Activated CD4-positive, alpha-beta T cell treated with anti-CD3 and anti-CD28 coated beads, Interleukin-2, amount 50 U/mL, for 16 hours (primary cell): ENCODE measurements at regions not wholly inside any gene's neighbourhood (a gene's known extent, or its start where the extent isn't known, plus 50 kb on each side); places are given as distances from the start of the nearest gene placed in this dataset.
"Not testable (repeated sequence)": the region's sequence is repeated elsewhere in the genome, so short reads cannot be mapped to it uniquely, and the experiment has no call there.

Experiments
- DNase-seq: peaks from one replicate; pipeline ENCODE4 v3.0.0-alpha.2; 2020

DNA sequence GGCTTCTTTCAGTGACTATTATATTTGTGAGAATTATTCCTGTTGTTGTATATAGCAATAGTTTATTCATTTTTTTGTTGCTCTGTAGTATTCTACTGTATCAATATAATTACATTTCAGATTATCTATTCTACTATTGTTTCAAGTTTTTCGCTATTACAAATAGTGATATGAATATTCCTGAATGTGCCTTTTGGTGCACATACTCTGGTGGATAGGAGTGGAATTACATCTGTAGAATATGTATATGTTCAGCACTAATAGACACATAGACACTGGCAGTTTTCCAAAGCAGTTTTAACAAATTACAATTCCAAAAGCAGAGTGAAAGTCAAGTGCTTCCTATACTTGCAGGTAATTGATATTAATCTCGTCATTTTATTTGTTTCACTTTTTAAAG lies 696.2 kb upstream of the PRMT6 start:
- DNase-seq: no peak

DNA sequence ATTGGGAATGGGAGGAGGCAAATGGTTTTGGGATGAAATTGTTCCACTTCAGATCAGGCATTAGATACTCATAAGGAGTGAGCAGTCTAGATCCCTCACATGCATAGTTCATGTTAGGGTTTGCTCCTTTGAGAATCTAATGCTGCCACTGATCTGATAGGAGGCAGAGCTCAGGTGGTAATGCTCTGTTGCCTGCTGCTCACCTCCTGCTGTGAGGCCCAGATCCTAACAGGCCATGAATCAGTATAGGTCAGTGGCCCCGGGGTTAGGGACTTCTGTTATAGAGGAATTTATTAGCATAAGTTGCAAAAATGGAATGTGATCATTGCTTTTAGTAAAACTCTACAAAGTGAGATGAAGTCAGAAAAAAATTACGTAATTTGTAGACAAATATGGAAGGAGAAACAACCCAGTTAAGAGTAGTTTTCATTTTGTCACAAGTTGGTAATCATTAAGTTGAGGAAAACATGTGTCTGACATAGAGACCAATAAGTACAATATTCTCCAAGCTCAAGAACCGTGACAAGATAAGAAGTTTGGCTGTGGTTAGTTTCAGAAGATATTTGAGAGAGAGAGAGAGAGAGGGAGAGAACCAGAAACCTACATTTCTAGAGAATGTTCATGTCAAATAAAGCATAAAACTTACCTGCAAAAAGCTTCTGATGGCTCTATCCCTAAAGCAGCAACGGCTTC lies 689.7 kb upstream of the PRMT6 start:
- no peak for DNase-seq

DNA sequence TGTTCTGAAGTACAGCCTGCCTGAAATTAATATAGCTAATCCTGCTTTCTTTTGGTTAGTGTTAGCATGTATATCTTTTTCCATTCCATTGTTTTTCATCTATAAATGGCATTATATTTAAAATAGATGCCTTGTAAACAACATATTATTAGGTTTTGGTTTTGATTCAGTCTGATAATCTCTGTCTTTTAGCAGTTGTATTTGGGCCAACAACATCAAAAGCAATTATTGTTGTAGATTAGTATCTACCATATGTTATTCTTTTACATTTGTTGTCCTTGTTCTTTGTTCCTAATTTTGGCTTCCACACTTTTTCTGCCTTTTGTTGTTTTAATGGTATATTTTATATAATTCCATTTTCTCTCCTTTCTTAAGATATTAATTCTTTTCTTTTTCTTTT lies 678.2 kb upstream of the PRMT6 start:
- no peak for DNase-seq

DNA sequence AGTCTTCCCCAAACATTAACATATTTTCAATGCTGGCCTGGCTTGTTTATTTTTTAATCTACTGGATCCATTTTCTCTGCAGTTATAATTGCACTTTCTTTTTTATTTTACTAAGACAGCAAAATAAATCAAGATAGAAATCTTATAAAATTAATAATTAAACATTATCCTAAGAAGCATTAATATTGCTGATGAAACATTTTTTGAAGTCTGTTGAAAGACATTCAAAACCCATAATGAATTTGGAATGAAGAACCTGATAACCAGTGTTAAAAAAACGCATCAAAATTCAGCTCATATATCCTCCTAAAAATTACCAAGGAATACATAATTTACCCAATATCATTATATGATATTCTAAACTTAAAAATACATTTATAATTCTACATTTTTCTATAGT lies 675.7 kb upstream of the PRMT6 start:
- no peak for DNase-seq

DNA sequence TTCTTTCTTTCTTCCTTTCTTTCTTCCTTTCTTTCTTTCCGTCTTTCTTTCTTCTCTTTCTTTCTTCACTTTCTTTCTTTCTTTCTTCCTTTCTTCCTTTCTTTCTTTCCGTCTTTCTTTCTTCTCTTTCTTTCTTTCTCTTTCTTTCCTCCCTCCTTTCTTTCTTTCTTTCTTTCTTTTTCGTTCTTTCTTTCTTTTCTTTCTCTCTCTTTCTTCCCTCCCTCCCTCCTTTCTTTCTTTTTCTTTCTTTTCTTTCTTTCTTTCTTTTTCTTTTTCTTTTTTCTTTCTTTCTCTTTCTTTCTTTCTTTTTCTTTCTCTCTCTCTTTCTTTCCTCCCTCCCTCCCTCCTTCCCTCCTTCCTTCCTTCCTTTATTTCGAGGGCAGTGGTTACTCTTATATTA lies 667.3 kb upstream of the PRMT6 start:
- DNase-seq: not testable (repeated sequence)

DNA sequence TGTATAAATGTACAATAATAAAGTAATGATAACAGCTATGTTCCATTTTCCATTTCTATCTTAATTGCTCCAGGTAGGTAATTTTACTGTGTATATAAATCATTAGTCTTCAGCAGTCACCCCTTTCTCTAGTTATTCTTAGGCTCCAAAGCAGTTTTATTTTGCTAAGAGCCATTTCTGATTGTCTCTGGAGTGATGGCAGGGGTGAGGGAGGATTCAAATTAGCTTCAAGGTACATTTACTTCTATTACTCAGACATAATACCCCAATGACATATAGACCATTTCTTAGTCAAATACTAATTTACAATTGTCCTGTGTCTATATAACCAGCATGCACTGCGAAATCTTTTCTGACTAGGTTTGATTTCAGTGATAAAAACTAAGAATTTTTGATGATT lies 663.4 kb upstream of the PRMT6 start:
- DNase-seq: no peak

DNA sequence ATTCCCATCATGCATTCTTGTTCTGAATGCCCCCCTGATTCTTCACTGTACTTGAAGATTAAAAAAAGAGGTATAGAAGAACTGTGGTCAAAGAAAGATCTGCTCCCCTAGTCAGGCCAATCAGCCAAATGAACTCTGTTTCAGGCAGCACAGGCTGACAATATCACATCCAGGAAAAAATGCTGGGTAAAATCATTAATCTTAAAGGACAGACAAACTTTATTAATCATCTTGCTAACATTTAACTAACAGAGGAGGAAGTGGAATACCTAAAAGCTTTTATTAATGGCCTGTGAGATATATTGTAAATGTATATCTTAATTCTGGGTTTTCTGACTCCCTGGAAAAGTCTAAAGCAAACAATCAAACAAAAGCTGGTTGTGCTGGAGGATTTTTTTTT lies 660.5 kb upstream of the PRMT6 start:
- no peak for DNase-seq

DNA sequence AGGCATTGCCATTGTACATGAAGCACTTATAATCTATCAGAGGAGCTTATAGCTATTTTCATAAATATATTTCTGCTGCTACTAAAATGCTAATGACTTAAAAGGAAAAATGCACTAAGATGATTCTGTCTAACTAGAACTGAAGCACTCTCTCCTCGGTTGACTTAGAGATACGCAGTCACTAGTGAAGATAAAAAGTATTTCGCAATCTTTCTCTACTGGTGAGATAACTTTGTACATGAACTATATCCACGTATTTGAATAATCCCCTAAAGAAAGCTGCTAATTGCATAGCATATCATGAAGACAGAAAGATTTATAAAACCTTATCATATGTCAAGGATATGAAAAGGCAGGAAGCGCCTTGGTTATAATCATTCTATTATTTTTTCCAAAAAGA lies 658.1 kb upstream of the PRMT6 start:
- DNase-seq: no peak

DNA sequence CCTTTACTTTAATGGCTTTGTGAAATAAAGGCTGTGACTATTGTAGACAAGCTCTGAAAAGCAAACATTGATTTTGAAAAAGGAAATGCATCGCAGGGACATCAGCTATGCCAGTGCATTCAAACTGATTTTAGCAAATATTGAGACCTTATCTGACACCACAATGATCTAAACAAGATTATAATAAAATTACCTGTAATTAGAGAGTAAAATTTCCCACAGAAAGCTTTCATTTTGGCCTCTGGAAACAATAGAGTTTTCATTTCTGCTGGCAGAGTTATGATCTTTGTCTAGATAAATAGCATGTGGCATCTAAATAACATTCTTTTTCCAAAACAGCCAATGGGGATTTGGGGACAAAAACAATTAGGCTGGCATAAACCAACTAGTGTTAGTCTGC lies 650.4 kb upstream of the PRMT6 start:
- DNase-seq: no peak

DNA sequence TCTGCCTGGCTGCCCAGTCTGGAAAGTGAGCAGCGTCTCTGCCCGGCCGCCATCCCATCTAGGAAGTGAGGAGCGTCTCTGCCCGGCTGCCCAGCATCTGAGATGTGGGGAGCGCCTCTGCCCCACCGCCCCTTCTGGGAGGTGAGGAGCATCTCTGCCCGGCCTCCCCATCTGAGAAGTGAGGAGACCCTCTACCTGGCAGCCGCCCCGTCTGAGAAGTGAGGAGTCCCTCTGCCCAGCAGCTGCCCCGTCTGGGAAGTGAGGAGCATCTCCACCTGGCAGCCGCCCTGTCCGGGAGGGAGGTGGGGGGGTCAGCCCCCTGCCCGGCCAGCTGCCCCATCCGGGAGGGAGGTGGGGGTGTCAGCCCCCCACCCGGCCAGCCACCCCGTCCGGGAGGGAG lies 644.2 kb upstream of the PRMT6 start:
- not testable (repeated sequence) for DNase-seq

DNA sequence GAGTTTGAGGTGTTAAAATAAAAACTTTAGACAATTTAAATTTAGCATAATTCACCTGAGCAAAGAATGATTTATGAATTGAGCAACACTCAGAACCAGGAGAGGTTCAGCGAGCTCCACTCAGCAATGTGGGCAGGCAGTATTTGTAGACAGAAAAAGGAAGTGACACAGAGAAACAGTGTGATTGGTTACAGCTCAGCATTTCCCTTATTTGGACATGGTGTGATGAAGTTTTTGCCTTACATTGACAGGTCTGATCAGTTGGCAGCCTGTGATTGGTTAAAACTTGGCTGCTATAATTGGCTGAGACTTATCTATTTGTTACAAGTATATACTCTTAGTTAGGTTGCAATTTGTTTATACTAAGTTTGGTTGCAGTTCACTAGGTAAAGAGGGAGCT lies 621.2 kb upstream of the PRMT6 start:
- no peak for DNase-seq

DNA sequence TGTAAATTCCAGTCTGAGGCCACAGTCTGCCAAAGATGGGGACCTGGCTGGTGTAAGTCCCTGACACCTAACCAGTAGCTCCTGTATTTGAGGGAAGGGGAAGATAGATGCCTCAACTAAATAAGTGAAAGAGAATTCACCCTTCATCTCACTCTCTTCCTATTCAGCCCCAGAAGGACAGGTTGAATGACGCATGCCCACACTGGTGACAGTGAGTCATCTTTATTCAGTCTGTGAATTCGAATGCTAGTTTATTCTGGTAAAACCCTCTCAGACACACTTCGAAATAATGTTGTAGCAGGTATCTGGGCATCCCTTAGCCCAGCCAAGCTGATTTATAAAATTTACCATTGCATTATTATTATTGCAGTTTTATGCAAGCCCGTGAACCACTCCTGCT lies 617.0 kb upstream of the PRMT6 start:
- no peak for DNase-seq

DNA sequence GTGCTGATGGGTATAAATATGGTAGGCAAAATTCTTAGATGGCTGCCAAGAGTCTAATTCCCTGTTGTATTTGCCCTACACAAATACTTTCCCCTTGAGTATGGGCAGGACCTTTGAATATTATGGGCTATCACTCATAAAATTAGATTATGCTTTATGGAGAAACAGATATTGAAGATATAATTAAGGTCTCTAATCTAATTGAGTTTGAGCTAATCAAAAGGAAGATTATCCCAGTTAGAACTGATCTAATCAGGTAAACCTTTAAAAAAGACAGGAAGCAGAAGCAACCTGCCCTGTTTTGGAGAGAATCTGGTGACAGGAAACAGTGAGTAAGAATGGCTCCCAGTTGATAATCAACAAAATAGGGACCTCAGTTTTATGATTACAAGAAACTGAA lies 609.0 kb upstream of the PRMT6 start:
- no peak for DNase-seq

DNA sequence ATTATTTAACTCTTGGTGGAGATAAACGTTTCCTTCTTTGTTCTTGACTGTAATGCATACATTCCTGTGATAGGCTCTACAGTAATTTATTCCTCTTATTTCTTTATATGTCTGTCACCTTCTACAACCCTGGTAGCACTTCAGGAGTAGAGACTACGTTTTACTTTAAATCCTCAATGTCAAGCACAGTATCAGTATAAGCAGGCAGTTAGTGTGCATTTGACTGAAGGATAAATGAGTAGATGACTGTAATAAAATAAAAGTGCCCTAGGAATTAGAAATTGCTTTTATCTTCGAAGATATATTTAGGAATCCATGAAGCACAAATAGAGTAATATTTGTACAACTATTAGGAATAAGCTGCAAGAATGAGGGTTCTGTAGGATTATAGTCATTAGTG lies 599.6 kb upstream of the PRMT6 start:
- DNase-seq: no peak

DNA sequence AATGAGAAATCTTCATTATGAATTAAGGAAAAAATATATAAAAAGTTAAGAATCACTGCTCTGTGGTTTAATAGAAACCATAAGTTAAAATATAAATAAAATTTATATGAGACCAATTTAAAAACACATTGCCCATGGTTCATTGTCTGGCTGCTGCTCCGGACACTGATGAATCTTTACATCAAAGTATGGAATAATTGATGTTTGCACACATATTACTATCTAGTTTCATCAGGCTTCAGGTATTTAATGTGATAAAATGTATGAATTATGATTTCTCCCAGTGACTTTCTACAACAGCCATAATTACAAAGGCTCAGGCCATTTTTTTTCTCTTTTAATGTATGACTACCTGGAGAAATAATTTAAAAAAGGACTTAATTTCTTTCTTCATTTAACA lies 599.1 kb upstream of the PRMT6 start:
- DNase-seq: no peak

DNA sequence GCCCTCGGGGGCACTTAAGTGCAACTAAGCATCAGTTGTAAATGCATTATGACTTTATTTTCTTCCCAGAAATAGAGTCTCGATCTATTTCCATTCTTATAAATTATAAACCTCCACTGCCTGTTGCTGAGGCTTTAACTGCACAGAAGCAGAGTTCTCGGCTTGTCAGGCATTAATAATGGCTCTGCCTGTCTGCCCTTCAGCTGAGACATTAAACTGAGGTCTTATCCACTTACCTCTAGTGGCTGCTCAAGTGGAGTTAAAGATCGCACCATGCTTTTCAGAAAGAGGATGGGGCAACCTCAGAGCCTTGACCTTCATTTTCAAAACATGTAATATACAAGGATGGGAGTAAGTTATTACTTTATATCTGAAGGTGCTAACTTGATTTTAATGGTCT lies 597.6 kb upstream of the PRMT6 start:
- DNase-seq: no peak

DNA sequence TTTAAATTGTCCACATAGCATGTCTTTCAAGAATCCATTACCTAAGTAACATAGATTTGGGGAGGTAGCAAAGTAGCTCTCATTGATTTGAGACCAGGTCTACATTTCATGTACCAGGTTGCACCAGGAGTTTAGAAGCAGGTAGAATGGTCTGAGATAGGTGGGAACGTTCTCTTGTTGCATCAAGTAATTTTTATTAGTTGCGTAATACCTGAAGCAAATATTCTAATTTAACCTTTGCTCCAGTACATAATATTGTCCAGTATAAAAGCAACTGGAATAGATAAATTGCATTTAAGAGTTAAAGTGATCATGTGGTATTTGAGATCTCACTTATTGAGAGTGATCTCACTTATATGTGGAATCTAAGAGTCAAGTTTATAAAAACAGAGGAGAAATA lies 597.1 kb upstream of the PRMT6 start:
- no peak for DNase-seq

DNA sequence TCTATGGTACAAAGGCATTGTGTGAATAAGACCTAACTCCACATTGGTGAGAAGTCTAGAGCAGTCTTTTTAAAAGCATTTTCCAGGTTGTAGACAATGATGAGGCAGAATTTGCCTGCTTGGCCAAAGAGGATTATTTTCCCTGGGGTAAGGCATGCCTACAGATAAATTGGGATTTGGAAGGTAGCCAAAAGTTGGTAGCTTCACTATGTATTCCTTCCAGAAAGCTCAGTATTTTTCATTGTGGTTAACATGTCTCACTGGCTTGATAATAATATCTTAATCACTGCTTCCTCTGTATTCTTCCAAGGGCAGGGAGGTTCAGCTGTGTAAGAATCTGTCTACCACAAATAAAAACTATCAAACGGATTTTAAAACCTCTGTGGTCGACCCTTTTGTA lies 590.8 kb upstream of the PRMT6 start:
- no peak for DNase-seq

DNA sequence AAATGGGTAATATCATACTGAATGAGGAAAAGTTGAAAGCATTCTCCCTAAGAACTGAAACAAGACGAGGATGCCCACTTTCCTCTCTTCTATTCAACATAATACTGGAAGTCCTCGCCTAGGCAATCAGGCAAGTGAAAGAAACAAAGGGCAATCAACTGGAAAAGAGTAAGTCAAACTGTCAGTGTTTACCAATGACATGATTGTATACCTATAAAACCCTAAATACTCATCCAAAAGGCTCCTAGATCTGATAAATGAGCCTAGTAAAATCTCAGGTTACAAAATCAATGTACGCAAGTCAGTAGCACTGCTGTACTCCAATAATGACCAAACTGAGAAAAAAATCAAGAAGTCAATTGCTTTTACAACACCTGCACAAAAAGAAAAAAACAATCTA lies 575.8 kb upstream of the PRMT6 start:
- no peak for DNase-seq

DNA sequence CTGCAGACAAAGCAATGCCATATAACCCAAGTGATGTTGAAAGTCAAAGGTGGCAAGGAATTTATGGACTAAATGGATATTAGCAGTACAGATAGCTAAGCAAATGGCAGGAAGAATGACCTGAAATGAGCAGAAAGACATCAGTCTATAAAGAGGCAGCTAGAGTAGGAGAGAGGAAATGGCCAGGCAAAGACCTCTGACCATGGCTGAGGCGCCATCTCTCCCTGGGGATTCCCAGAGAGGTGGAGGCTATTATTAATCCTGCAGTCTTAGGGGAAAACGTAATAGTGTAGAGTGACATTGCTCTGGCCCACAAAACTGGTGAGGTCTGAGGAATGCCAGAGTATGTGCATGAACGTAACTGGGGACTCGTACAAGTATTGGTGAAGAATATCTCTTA lies 563.6 kb upstream of the PRMT6 start:
- no peak for DNase-seq

DNA sequence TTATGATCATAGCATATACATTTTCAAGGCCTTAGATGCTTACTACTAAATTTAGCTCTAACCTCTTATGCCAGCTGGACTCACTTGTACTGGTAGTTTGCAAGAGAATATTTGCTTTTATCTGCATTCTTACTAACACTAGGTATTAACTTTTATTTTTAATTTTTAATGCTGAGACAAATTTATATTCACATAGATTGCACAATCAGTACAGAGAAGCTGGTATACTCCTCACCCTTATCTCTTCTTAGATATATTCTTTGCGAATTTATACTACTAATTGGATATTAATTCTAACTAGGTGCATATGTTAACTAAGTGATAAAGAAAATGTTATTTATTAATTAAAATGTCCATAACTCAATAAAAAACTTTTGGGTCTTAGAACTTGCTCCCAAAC lies 561.8 kb upstream of the PRMT6 start:
- DNase-seq: no peak

DNA sequence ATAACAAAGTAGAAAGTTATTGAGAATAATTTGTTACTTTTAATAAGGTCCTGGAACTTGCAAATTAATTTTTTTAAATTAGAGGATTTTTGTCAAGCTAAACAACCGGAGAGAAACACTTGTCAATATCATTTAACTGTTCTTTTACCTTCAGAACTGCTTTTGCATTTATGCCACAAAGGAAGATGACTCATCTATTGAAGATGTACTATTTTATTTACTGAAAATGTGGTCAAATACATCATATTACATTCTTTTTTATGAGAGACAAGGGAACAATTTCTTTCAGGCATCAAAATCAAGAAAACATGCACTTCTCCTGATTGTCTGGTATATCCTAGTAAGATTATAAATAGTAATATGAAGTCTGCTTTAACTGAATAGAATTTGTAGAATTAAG lies 558.2 kb upstream of the PRMT6 start:
- DNase-seq: no peak

DNA sequence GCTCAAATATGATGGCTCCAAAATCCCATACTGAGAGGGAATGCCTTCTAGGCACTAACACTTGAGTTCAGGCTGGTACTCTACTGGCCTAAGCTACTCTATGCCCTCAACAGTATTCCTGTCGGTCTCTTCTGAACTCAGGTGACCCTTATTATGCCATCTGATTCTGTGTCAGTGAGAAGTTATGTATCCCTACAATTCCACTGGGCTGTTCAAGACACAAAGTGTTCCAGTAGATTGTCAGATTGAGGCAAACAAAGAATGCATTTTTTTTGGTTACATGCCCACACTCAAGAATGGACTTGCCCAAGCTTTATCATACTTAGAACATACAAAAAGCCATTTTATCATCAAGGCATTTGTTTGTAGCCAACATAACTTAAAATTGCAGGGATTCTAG lies 553.8 kb upstream of the PRMT6 start:
- DNase-seq: no peak

DNA sequence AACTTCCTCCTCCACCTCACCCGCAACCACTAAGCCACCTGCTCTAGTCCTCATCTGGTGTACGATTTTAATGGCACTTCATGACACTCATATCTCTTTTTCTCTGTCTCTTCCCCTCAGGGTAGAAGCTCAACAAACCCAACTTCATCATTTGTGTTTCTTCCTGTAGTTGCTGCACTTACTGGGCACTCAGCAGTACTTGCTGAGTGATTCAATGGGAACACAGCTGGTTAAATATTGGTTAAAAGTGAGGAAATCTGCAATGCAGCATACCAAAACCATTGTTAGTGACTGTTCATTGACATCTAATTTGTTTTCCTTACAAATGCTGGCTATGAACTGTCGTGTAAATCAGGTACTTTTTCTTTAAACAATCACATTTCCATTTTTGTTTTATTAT lies 541.1 kb upstream of the PRMT6 start:
- no peak for DNase-seq

DNA sequence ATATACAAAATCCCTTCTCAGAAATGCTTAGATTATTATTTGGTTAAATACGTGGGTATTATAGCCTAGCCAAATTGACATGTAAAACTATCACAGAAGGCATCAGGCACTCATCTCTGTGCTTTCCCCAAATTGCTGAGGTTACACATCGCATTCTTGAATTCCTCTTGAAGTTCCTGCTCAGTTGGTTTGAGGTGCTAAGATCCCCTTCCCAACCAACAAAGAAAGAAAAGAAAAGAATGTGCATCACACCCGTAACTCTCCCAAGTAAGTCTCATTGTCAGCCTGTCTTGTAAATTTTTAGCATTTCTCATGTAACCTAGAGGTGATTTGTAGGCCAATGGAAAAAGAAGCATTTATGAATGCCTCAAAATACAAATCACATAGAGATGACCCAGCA lies 539.2 kb upstream of the PRMT6 start:
- DNase-seq: no peak

DNA sequence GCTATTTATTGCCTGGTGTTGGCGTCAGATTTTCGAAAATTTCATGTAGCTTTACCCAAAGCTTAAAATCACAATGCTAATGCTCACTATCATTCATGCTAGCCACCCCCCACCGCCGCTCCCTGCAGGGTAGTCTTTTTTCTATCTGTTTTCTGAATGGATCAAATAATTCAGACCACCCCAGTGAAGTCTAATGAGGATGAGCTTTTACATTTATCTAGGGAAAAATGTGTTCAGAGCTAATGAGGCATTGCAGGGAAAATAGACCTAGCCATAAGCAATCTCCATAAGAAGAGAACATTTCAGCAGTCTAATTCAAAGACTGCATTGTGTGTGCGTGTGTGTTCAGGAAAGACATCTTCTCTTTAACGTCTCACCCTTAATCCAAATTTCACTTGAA lies 533.0 kb upstream of the PRMT6 start:
- no peak for DNase-seq
